ENCODE measurements at regions not wholly inside any gene's neighbourhood (a gene's known extent, or its start where the extent isn't known, plus 50 kb on each side); places are given as distances from the start of the nearest gene placed in this dataset.
"Not testable (repeated sequence)": the region's sequence is repeated elsewhere in the genome, so short reads cannot be mapped to it uniquely, and the experiment has no call there.

DNA sequence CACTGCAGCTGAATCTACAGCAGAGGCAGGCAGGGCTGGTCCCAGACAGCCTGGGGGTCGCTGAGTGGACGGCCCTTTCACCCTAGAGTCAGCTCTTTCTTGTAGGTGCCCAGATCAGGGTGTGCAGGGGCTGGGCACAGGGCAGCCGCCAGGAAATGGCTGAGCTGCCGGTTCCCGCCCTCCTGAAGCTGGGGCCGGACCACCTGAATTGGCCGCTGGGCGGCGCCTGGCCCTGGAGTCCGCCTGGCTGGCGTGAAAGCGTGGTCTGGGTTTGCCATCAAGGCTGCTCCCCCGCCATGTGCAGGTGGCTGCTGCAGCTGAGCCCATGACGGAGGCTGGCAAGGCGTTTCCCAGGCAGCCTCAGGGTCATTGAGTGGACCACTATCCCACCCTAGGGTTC lies 85.7 kb downstream of the POTEM start:
- H3K9me3 Mint-ChIP-seq, ATAC-seq: not testable (repeated sequence)

GRCh38 chr14:19053426-19054050 lies 86.3 kb downstream of the POTEM start:
- not testable (repeated sequence) for H3K9me3 Mint-ChIP-seq; H3K36me3 Mint-ChIP-seq; H3K27ac Mint-ChIP-seq; DNase-seq (ENCODE audit: low spot score in 2 of 2); ATAC-seq

More for the DNA sequence above, 85.7 kb downstream of the POTEM start:
- not testable (repeated sequence) for H3K36me3 Mint-ChIP-seq; DNase-seq (ENCODE audit: low spot score in 2 of 2); H3K27ac Mint-ChIP-seq

GRCh38 chr14:19054108-19054721 lies 87.0 kb downstream of the POTEM start:
- DNase-seq (ENCODE audit: low spot score in 2 of 2); H3K9me3 Mint-ChIP-seq; ATAC-seq; H3K36me3 Mint-ChIP-seq; H3K27ac Mint-ChIP-seq: not testable (repeated sequence)

- ATAC-seq; H3K9me3 Mint-ChIP-seq; H3K27ac Mint-ChIP-seq; H3K36me3 Mint-ChIP-seq; DNase-seq (ENCODE audit: low spot score in 2 of 2): not testable (repeated sequence)
Measured at GRCh38 chr14:19054934-19055333, 87.7 kb downstream of the POTEM start.

- H3K27ac Mint-ChIP-seq; DNase-seq (ENCODE audit: low spot score in 2 of 2); H3K36me3 Mint-ChIP-seq; ATAC-seq; H3K9me3 Mint-ChIP-seq: not testable (repeated sequence)
Measured at GRCh38 chr14:19059066-19059465, 91.8 kb downstream of the POTEM start.

DNA sequence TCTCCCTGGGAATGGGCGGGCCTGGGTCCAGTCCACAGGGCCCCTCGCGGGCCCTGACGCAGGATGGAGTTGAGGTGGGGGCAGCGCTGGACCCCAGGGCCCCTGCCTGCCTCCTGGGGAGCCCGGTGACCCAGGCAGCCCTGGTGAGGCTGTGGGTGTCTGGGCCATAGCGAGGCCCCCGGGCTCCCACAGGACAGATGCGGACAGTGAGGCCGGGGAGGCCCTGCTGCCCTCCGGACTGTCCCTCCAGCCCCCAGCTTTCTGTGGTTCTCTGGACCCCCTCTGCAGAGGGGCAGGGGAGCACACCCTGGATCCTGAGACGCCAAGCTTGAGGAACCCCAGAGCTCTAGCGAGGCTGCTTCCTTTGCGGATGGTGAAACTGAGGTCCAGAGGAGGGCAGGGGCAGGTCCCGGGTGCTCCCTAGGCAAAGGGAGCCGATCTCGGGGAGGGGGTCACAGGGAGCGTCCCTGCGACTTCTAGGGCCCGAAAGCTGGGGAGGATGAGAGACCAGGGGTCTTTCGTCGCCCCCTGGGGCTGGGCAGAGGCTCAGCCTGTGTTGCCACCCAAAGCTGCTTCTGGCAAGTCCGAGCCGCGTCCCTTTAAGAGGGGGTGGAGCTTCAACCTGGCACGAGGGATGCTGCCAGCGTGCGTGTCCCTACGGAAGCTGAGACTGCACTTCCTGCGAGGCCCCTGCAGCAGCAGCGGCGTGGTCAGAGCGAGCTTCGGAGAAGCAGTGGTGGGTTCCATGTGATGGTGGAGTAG lies 94.6 kb downstream of the POTEM start:
- peak in 1 of 2 donors; percentile 31 for ATAC-seq
- H3K36me3 Mint-ChIP-seq; H3K9me3 Mint-ChIP-seq; H3K27ac Mint-ChIP-seq; DNase-seq (ENCODE audit: low spot score in 2 of 2): not testable (repeated sequence)

GRCh38 chr14:19068957-19069356 lies 101.7 kb downstream of the POTEM start:
- ATAC-seq; H3K27ac Mint-ChIP-seq; DNase-seq (ENCODE audit: low spot score in 2 of 2); H3K9me3 Mint-ChIP-seq; H3K36me3 Mint-ChIP-seq: not testable (repeated sequence)

DNA sequence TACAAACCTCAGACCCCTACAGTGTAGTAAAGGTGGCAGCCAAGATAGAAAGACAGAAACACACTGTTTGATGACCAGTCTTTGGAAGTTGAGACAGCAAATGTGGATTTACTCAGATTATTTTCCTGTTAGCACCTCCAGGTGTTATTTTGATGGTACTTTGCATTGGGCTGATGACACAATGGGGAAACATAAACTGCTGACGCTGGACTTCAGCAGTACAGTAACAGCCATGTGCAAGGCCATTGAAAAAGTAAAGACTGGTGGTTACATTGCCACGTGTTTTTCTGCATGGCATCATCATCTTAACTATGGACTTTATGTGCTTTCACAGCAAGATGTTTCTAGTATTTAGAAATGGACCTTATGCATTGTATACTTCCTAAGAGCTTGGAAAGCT lies 105.3 kb downstream of the POTEM start:
- H3K9me3 Mint-ChIP-seq; H3K27ac Mint-ChIP-seq; ATAC-seq; H3K36me3 Mint-ChIP-seq; DNase-seq (ENCODE audit: low spot score in 2 of 2): not testable (repeated sequence)

- ATAC-seq; DNase-seq (ENCODE audit: low spot score in 2 of 2); H3K27ac Mint-ChIP-seq; H3K9me3 Mint-ChIP-seq; H3K36me3 Mint-ChIP-seq: not testable (repeated sequence)
Measured at GRCh38 chr14:19088632-19089031, 121.4 kb downstream of the POTEM start.

DNA sequence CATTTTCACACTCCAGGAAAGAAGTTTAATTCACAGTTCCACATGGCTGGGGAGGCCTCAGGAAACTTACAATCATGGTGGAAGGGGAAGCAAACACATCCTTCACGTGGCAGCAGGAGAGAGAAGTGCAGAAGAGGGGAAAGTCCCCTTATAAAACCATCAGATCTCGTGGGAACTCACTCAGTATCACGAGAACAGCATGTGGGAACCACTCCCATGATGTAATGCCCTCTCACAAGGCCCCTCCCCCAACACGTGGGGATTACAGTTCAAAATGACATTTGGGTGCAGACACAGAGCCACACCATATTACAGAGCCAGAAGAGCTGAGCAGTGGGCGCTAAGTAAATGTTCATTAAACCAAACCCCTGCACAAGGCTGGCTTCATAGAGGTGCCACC lies 126.0 kb downstream of the POTEM start:
- H3K9me3 Mint-ChIP-seq; DNase-seq (ENCODE audit: low spot score in 2 of 2); H3K36me3 Mint-ChIP-seq; ATAC-seq; H3K27ac Mint-ChIP-seq: not testable (repeated sequence)

DNA sequence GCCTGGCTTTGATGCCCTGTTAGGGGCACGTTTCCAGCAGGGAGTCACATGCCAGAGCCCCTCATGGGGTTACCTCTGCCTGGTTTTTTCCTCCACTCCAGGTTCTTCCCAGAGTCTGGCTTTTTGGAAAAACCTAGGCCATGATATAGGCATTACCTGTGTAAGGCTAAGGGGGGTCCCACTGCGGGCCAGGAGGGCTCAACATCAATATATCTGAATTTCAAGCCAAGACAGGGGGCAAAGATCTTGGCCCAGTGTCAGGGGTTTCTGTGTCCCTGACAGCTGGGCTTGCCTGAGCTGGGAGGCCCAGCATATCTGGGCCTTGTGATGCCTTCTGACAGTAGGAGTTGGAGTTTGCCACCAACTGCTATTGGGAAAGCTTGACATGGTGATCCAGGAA lies 127.5 kb downstream of the POTEM start:
- H3K9me3 Mint-ChIP-seq; ATAC-seq; H3K36me3 Mint-ChIP-seq; DNase-seq (ENCODE audit: low spot score in 2 of 2); H3K27ac Mint-ChIP-seq: not testable (repeated sequence)

GRCh38 chr14:19095167-19095566 lies 127.9 kb downstream of the POTEM start:
- DNase-seq (ENCODE audit: low spot score in 2 of 2); ATAC-seq; H3K9me3 Mint-ChIP-seq; H3K36me3 Mint-ChIP-seq; H3K27ac Mint-ChIP-seq: not testable (repeated sequence)

- not testable (repeated sequence) for H3K9me3 Mint-ChIP-seq; H3K36me3 Mint-ChIP-seq; ATAC-seq; DNase-seq (ENCODE audit: low spot score in 2 of 2); H3K27ac Mint-ChIP-seq
Measured at GRCh38 chr14:19096467-19096866, 129.2 kb downstream of the POTEM start.

DNA sequence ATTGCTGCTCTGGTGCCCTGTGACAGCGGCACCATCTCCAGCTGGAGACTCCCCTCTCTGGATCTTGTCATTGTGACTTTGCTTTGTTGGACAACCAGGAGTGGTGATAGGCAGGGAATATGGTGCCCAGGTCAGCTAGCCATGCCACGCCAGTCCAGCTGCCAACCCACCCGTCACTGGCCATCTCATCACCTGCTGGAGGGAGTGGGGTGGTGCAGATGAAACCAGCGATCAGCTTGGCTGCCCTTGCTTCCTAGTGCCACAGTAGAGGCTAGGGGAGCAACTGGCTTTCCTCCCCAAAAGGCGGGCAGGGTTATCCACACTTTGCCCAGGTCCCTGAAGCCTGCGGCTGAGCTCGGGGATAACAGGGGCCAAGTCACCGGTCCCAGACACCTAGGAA lies 129.6 kb downstream of the POTEM start:
- DNase-seq (ENCODE audit: low spot score in 2 of 2), result not testable (repeated sequence)

GRCh38 chr14:19097306-19097705 lies 130.1 kb downstream of the POTEM start:
- not testable (repeated sequence) for ATAC-seq; H3K9me3 Mint-ChIP-seq; H3K36me3 Mint-ChIP-seq; DNase-seq (ENCODE audit: low spot score in 2 of 2); H3K27ac Mint-ChIP-seq

More for the DNA sequence above, 129.6 kb downstream of the POTEM start:
- H3K27ac Mint-ChIP-seq, ATAC-seq, H3K9me3 Mint-ChIP-seq, H3K36me3 Mint-ChIP-seq: not testable (repeated sequence)

GRCh38 chr14:19097750-19098149 lies 130.5 kb downstream of the POTEM start:
- not testable (repeated sequence) for H3K36me3 Mint-ChIP-seq; DNase-seq (ENCODE audit: low spot score in 2 of 2); H3K9me3 Mint-ChIP-seq; ATAC-seq; H3K27ac Mint-ChIP-seq

GRCh38 chr14:19098230-19098629 lies 131.0 kb downstream of the POTEM start:
- H3K36me3 Mint-ChIP-seq; ATAC-seq; DNase-seq (ENCODE audit: low spot score in 2 of 2); H3K27ac Mint-ChIP-seq; H3K9me3 Mint-ChIP-seq: not testable (repeated sequence)
